ENCODE measurements at regions not wholly inside any gene's neighbourhood (a gene's known extent, or its start where the extent isn't known, plus 50 kb on each side); places are given as distances from the start of the nearest gene placed in this dataset.

DNA sequence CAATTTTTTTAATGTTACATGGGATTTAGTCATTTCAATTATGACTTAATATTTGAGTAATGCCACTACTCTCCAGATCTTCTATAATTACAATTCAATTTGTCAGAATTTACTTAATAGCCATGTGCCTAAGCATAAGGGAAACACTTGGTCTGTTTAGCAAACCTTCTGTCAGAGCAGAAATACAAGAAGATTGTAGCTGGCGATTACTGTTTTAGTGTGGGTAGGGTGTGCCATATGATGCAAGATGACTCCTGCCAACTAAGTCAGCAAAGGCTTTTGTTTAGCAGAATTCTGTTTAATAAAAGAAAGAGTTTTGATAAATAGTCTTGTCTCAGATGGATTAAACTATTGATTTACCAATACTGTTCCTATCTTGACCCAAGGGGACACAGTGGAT, 455.4 kb downstream of the RNF144B start:
- no peak for DNase-seq (ENCODE audit: low read depth)
- TF ChIP-seq, protein P1, sequence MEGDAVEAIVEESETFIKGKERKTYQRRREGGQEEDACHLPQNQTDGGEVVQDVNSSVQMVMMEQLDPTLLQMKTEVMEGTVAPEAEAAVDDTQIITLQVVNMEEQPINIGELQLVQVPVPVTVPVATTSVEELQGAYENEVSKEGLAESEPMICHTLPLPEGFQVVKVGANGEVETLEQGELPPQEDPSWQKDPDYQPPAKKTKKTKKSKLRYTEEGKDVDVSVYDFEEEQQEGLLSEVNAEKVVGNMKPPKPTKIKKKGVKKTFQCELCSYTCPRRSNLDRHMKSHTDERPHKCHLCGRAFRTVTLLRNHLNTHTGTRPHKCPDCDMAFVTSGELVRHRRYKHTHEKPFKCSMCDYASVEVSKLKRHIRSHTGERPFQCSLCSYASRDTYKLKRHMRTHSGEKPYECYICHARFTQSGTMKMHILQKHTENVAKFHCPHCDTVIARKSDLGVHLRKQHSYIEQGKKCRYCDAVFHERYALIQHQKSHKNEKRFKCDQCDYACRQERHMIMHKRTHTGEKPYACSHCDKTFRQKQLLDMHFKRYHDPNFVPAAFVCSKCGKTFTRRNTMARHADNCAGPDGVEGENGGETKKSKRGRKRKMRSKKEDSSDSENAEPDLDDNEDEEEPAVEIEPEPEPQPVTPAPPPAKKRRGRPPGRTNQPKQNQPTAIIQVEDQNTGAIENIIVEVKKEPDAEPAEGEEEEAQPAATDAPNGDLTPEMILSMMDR (conservative IDR thresholded peaks at IDR 0.05; ENCODE audit: control insufficient read depth, insufficient read depth, low read depth, low read length): no peak
- H3K4me3 ChIP-seq (ENCODE audit: control insufficient read depth, low read depth, low read length): no peak overlapping the region

- no peak overlapping the region for H3K4me3 ChIP-seq (ENCODE audit: control insufficient read depth, low read depth, low read length)
- DNase-seq (ENCODE audit: low read depth): no peak
- TF ChIP-seq, protein P1 (conservative IDR thresholded peaks at IDR 0.05; ENCODE audit: control insufficient read depth, insufficient read depth, low read depth, low read length): no peak
These were observed 458.7 kb downstream of the RNF144B start for GRCh38 chr6:18845896-18846295.

- no peak overlapping the region for H3K4me3 ChIP-seq (ENCODE audit: control insufficient read depth, low read depth, low read length)
- TF ChIP-seq, protein P1 (conservative IDR thresholded peaks at IDR 0.05; ENCODE audit: control insufficient read depth, insufficient read depth, low read depth, low read length): no peak
- DNase-seq (ENCODE audit: low read depth): no peak
These were observed 459.2 kb downstream of the RNF144B start for GRCh38 chr6:18846327-18846726.

- no peak for DNase-seq (ENCODE audit: low read depth)
- H3K4me3 ChIP-seq (ENCODE audit: control insufficient read depth, low read depth, low read length): no peak overlapping the region
- TF ChIP-seq, protein P1 (conservative IDR thresholded peaks at IDR 0.05; ENCODE audit: control insufficient read depth, insufficient read depth, low read depth, low read length): no peak
These were observed 474.1 kb downstream of the RNF144B start for GRCh38 chr6:18861204-18861603.

GRCh38 chr6:18883268-18883667, 496.1 kb downstream of the RNF144B start:
- TF ChIP-seq, protein P1 (conservative IDR thresholded peaks at IDR 0.05; ENCODE audit: control insufficient read depth, insufficient read depth, low read depth, low read length): no peak
- no peak overlapping the region for H3K4me3 ChIP-seq (ENCODE audit: control insufficient read depth, low read depth, low read length)

DNA sequence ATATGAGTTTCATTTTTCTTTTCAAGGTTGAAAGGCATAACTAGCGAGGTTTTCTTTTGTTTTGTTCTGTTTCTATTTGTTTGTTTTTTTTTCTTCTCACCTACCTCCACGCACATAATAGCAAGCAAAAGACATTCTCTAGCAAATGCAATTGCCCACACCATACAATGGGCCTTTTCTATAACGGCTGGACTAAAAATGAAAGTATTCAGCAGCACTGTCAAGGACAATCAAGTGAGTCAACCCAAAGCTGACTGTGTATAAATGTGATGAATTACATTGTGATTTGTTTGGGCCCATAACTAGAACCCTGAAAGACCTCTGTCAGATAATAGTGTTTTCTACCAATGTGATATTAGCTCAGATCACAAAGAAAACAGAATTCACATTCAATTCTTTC, 496.7 kb downstream of the RNF144B start:
- H3K4me3 ChIP-seq (ENCODE audit: control insufficient read depth, low read depth, low read length): no peak overlapping the region
- TF ChIP-seq, protein P1 (conservative IDR thresholded peaks at IDR 0.05; ENCODE audit: control insufficient read depth, insufficient read depth, low read depth, low read length): no peak
- no peak for DNase-seq (ENCODE audit: low read depth)

More at GRCh38 chr6:18883268-18883667, 496.1 kb downstream of the RNF144B start:
- DNase-seq (ENCODE audit: low read depth): no peak

Data from fibroblast of mammary gland (primary cell).